T-helper 2 cell treated with Interferon-gamma antibody and Interleukin-4, amounts not matched to agents 100 ng/mL and 5 ng/mL, for 36 hours (primary cell): ENCODE measurements at regions not wholly inside any gene's neighbourhood (a gene's known extent, or its start where the extent isn't known, plus 50 kb on each side); places are given as distances from the start of the nearest gene placed in this dataset.
"Not testable (repeated sequence)": the region's sequence is repeated elsewhere in the genome, so short reads cannot be mapped to it uniquely, and the experiment has no call there.

Experiments
- intact Hi-C: fragments of 100-400 bp; cut with micrococcal nuclease; formaldehyde crosslinking; loops from one replicate; pipeline ENCODE4 v1.15.1; 2023

DNA sequence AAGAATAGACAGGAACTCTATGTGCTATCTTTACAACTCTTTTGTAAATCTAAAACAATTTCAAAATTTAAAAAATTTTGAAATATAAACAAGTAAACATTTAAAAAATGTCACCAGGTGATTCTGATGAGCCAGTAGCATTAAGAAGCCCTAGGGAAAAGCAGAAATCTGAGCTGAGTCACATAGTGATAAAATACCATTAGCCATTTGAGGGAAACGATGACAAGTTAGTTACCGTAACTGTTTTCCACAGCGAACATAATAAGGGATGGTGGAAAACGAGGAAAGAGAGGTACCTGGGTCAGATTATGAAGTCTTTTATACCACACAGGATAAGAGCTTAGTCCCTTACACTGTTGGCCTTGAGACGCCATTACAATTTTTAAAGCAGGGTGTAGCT is 55.5 kb downstream of the PRR15 start:
- intact Hi-C loops: no loop called here

DNA sequence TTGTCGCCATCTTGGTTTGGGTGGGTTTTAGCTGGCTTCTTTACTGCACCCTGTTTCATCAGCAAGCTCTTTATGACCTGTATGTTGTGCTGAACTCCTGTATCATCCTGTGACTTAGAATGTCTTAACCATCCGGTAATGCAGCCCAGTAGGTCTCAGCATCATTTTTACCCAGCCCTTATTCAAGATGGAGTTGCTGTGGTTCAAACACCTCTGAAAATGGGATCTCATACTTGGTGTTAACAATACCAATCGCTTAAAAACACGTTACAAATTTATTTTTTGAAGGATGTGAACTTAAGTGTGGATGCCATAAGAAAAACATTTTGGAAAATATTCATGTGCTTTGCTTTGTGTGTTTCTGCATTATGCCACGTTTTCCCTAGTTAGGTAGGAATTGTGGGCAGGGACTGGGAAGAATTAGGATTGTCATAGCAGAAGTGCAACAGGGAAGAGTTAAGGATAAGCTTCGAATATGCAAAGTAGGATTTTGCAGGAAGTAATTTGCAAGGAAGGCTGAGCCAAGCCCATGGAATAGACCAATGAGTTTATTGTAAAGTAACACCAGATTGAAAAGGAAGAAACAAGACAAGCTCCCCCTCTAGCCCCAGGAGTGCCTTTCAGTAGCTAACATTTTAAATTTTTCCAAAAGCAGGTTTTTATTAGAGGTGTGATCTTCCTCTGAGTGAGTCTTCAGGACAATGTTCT is 56.4 kb downstream of the PRR15 start:
- intact Hi-C loops: no loop called here

DNA sequence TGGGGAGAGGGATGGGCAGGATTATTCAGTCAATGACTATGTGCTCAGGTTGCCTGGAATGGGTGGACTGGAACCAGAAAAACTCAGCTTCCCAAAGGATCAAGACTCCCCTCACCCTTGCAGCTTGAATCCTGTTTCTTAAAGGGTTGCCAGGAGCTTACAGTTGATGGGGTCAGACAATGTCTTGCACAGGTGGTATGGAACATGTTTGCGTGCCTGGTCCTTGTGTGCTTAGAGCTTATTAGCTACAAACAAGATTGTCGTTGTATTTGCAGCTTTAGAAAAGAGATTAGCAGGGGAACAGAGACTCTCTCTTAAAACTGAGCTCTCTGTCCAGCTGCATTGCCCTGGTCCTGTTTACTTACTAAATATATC is 56.9 kb downstream of the PRR15 start:
- intact Hi-C loops: no loop called here

DNA sequence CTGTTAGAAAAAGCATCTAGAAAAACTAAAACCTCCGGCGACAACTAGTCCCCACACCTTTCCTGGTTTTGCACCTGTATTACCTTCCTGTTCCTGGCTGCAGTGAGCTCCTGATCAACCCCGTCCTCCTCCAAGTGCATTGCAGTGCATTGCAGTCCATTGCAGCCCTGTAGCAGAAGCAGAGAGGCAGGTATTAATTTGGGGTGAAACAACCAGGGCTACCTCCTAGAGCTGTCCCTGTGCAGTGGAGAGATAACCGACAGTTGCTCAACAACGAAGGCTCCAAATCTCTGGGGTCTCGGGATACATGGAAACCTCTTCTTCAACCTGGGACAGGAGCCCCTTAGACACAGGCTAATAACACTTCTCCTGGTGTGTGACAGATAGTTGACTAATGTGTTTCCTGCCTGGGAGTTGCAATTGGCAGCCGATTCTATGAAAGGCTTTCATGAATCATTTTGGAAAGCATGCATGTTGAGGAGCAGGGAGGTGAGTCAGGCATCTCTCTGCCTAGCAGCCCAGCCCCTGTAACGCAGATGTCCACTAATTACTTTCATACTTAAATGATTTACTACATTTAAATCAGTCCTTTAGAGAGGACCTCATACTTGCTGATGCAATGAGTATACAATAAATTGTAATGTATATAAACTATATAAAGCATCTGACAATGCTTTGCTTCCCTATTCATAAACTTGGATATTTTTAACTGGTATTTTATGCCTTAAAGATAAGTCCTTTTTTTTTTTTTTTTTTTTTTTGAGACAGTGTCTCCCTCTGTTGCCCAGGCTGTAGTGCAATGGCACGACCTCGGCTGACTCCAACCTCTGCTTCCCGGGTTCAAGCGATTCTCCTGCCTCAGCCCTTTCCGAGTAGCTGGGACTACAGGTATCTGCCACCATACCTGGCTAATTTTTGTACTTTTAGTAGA is 59.0 kb downstream of the PRR15 start:
- intact Hi-C loops: no loop called here

DNA sequence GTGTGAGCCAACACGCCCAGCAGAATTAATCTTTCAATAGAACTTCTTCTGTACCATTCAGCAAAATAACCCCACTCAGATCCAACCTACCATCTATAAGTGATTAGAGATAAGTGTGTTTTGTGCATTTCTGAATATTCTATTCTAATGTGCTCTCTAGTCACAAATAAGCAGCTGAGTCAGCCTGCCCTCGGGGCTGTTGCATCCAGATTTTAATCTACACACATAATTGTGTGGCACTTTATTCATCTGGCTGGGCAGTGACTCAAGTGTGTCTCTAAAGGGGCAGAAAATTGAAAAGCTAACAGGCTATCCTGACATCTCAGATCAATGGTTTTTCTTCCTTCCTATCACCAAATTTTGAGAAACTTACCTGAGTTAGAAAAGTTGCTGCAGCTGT is 60.3 kb downstream of the PRR15 start:
- intact Hi-C loops: no loop called here

DNA sequence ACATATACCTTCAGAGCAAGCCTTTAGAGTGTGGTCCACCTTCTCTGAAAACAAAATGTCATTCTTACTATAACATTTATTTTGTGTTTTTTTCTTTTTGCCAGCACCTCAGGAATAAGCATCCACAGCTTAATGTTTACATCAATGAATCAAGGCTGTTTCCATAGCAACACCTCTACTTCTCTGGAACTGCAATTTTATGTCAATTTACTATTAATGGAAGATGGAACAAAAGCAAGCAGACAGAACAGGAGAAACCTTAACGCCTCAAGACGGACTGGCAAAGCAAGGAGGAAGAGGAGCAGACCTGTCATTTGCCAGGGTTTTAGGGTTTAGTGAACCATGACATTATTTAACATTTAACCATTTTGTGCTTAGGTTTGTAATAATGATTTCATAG is 63.1 kb downstream of the PRR15 start:
- intact Hi-C loops: no loop called here

DNA sequence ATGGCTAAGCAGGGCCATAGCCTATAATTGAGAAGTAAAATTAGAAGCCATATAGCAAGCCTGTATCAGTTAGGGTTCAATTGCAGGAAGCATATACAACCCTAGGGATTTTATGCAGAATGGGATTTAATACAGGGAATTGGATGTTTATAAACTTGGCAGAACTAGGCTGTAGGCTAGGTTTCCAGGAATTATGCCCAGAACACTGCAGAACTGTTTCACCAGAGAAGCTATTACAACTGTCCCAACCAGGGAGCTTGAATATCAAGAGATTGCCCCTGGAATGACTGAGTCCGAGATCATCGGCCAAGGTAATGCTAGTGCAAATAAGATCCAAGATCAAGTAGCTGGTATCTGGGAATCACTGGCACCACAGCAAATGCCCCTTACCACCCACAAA is 64.0 kb downstream of the PRR15 start:
- intact Hi-C loops: no loop called here

DNA sequence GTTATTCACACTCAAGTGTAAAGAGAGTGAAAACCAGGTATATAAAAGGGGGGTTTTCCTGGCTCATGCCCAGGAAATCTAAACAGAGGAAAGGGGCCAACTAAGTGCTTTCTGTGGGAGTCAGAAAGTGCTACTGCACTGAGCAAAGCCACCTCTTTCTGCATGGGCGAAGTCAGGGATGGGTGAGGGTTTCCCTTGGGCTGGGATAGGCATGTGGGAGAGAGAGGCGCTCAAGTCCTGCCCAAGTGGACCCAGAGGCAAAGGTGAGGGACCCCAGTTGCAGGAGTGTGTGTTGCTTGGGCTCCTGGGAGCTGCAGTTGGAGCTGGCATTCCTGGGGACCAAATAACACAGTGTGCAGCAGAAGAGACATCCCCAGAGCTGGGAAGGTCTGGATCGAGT is 65.9 kb downstream of the PRR15 start:
- intact Hi-C loops: no loop called here

DNA sequence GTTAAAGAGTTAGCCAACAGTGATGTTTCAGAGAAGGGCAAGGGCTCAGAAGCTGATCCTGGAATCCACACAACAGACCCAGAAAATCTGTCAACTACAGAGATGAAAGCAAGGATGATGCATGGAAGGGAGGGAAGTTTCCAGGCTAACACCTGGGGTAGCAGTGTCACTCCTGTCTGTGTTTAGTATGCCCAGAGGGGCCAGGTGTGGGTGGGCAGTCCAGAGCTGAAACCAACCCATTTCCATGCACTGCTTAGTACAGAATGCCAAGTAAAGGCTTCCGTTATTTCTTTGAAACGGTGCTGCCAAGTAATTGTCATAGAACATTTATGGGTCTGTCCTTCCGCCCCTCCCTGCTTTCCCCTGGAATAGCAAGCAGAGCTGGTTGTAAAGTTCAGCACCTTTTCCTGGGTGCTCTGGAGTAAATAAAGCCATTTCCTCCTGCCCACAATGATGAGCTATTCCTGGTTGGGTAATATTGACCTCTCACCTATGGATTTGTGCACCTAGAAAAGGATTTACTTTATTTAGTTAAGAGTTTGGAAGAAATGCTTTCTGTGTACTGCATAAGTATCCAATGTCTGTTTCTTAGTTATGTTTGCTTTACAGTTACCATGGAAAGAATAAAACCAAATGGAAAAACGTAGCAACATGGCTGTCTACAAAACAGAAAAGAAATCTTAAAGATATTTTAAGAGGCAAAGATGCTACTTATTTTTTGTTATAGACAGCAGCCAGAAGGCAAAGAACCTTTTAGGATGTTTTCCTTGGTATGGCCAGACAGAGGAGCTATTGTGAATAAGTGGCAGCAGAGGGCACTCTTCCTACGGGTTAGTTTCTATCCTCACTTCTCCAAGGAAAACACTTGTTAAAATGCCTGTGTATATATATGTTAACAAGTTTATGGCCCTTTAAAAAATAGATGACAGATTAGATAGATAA is 71.7 kb downstream of the PRR15 start:
- intact Hi-C loops: loop anchor here (10.0 kb wide), 1 partner anchor 289 kb away; no protein-coding TSS in a partner anchor

DNA sequence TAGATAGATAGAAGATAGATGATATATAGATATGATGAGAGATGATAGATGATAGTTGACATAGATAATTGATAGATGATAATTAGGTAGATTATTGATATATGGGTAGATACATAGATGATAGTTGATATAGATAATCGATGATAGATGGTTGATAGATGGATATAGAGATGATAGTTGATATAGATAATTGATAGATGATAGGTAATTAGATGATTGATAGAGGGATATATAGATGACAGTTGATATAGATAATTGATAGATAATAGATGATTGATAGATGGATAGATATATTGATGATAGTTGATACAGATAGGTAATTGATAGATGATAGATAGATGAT is 72.3 kb downstream of the PRR15 start:
- intact Hi-C loops: loop anchor here (10.0 kb wide), 1 partner anchor 289 kb away; no protein-coding TSS in a partner anchor

DNA sequence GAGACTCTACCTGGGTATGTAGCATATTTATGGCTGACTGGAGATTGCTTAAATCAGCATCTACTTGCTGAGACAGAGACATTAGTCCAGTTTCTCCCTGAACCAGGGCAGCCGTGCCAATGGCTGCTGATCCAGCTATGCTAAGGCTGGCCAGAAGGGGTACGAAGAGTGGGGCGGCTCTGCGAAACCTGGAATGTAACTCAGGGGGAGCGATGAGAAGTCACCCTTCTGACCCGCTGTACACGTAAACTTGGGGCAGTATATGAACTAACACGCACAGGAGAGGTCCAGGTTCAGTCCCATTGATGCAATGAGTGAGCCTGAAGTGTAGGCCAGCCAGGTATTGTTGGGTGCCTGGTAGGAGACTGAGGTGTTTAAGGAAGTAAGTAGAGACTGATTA is 73.7 kb downstream of the PRR15 start:
- intact Hi-C loops: loop anchor here (10.0 kb wide), 1 partner anchor 287 kb away; no protein-coding TSS in a partner anchor

DNA sequence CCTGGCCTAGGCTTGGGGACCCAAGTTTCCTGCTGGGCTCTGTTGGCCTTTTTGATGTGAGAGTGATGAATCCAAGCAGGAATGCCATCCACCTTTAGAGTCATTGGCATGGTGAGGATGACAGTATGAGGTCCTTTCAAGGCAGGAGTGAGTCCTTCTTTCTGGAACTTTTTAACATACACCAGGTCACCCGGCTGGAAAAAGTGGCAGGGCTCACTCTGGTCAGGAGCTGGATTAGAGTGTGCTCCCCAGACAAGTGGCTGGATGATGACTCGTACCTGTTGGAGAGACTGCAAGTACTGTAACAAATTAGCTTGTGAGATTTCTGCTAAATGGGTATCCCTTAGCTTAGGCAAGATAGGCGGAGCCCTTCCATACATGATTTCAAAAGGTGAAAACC is 75.2 kb downstream of the PRR15 start:
- intact Hi-C loops: loop anchor here (10.0 kb wide), 1 partner anchor 286 kb away; no protein-coding TSS in a partner anchor

DNA sequence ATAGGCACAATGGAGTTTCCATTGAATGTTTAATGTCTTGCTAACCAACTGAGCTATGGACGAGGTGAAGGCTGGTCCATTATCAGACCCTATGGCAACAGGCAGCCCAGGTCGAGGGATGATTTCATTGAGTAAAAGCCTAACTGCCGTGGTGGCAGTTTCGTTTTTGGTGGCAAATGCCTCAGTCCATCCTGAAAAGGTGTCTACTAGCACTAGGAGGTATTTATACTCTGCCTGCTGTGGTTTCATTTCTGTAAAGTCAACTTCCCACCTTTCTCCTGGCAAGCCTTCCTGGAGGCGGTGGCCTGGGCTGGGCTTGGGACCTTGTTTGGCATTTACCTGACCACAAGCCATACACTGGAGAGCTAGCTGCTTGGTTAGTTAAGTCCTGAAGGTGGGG is 75.8 kb downstream of the PRR15 start:
- intact Hi-C loops: loop anchor here (10.0 kb wide), 1 partner anchor 285 kb away; no protein-coding TSS in a partner anchor

DNA sequence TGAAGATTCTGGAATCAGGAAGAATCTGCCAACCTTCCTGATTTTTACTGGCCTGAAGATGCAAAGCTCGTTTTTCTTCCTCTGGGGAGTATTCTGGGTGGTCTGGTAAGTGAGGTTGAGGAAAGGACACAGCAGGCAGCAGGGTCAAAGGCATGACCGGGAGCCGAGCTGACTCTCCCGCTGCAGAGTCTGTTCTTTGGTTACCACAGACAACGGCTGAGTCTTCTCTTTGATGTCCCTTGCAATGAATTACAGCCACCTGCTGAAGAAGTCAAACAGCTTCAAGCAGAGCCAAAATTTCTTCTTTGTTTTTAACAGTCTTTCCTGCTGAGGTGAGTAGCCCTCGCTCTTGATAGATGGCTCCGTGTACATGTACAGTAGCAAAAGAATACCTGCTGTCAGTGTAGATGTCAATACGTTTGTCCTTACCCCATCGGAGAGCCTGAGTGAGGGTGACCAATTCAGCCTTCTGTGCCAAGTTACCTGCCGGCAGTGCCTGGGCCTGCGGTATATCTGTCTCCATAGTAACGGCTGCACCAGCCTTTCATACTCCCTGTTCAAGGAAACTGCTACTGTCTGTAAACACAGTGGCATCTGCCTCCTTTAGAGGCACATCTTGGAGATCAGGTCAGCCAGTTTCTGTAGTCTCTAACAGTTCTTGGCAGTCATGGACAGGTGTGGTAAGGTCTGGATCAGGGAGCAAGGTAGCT is 76.4 kb downstream of the PRR15 start:
- intact Hi-C loops: loop anchor here (10.0 kb wide), 1 partner anchor 285 kb away; no protein-coding TSS in a partner anchor

DNA sequence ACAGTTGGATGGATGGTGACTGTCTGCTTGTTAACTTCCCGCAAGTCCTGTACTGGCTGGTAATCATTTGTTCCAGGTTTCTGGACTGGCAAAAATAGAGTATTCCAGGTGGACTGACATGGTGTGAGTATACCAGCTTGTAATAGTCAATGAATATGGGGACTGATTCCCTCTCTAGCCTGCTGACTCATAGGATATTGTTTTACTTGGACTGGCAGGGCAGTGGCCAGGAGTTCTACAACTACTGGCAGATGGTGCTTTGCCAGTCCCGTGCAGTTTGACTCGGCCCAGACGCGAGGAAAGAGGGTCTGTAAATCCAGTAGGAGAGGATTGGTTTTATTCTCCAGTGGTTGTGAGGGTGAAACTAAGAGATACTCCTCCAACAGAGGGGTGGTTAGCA is 78.0 kb downstream of the PRR15 start:
- intact Hi-C loops: no loop called here

DNA sequence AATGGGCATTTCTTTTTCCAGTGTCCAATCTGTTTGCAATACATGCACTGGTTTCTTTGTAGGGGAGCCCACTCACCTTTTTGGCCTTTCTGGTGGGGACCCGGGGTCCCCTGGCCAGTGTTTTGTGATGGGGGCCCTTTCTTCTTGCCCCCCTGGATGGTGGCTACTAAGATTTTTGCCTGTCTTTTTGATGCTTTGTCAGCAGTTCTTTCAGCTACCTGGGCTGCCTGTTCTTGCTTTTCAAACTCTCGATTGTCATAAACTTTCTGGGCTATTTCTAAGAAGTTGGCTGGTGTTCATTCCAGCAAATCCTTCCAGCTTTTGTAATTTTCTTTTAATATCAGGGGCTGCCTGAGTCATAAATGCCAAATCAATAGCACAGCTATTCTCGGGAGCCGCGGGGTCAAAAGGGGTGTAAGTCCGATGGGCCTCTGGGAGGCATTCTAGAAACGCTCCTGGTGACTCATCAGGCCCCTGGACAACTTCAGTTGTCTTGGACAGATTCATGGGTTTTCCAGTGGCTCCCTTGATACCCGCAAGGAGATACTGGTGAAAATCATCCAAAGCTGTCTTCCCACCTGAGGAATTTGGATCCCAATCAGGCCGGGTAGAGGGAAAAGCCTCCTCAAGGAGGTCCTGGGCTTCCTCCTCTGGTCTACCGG is 79.0 kb downstream of the PRR15 start:
- intact Hi-C loops: no loop called here

DNA sequence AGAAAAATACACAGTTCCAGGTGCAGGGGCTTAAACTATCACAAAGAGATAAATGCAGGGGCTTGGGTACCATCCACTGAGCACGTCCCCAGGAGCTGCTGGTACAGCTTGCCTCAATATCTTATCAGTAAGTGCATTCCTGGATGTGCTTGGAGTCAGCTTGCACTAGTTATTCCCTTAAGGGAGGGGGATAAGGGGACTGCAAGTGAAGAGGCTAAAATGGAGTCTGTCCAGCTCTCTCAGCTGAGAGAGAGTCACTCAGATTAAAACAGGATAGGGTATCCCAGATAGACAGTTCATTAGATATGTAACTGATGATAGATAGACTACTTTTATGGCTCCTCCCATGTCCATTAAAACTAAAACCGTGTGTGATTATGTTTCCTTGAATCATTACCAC is 82.5 kb downstream of the PRR15 start:
- intact Hi-C loops: not testable (repeated sequence)

DNA sequence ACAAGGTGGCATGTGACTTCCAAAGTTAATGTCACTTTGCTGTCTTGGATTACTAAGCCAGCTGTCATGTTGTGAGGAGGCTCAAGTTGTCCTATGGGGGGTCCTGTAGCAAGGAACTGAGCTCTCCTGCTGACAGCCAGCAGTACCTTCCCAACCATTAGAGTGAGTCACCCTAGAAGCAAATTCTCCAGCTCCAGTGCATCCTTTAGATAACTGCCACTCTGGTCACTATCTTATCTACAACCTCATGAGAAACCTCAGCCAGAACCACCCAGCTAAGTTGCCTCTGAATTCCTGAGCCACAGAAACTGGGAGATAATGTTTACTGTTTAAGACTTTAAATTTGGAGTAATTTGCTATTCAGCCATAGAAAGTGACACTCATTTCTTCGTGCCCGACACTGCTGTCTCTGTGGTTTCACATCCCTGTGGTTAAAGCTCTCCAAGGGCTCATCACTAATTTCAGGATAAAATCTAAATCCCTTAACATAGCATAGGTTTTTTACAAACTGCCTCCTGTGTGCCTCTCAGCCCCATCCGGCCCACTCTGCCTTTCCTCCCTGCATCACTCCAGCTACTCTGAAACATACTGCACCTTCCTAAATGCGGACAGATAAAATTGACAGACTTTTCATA is 83.5 kb downstream of the PRR15 start:
- intact Hi-C loops: no loop called here

DNA sequence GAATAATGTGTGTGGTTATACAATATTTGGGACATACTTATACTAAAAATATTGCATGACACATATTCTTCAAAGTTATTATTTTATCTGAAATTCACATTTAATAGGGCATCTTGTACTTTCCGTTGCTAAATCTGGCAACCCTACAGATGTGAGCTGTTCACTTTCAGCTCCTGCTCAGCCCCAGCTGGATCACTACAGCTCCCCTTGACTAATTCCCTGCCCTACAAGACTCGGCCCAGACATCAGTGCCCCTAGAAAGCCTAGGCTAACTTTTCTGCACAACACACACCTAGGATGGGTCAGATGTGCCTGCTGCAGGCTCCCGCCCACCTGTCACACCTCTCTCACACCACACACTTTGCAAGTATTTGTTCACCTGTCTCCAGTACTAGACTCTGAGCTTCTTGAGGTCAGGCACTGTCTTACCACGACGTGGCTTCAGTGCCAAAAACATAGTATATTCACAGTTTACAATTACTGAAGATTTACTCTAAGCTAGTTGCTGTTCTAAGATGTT is 84.1 kb downstream of the PRR15 start:
- intact Hi-C loops: not testable (repeated sequence)
